GM13976 (cell line): ENCODE measurements at regions not wholly inside any gene's neighbourhood (a gene's known extent, or its start where the extent isn't known, plus 50 kb on each side); places are given as distances from the start of the nearest gene placed in this dataset.

Source experiments
- DNase-seq: peaks from one replicate; pipeline ENCODE4 v3.0.0; 2012; ENCODE audit warnings: low spot score
- in situ Hi-C: fragments of 300-500 bp; cut with MboI; formaldehyde crosslinking; loops from one replicate; pipeline ENCODE4 v1.12.0; 2022; ENCODE audit warnings: low sequenced_read_pairs, mixed read lengths, inconsistent platforms; ENCODE audit not compliant: unreplicated experiment
- TF ChIP-seq, protein P1 (sequence below): IDR thresholded peaks from 2 replicates; pipeline ENCODE4 v1.5.1; 2012; ENCODE audit warnings: borderline replicate concordance, mild to moderate bottlenecking; ENCODE audit not compliant: insufficient read depth; ENCODE audit errors: extremely low read depth, missing control alignments, control extremely low read depth

DNA sequence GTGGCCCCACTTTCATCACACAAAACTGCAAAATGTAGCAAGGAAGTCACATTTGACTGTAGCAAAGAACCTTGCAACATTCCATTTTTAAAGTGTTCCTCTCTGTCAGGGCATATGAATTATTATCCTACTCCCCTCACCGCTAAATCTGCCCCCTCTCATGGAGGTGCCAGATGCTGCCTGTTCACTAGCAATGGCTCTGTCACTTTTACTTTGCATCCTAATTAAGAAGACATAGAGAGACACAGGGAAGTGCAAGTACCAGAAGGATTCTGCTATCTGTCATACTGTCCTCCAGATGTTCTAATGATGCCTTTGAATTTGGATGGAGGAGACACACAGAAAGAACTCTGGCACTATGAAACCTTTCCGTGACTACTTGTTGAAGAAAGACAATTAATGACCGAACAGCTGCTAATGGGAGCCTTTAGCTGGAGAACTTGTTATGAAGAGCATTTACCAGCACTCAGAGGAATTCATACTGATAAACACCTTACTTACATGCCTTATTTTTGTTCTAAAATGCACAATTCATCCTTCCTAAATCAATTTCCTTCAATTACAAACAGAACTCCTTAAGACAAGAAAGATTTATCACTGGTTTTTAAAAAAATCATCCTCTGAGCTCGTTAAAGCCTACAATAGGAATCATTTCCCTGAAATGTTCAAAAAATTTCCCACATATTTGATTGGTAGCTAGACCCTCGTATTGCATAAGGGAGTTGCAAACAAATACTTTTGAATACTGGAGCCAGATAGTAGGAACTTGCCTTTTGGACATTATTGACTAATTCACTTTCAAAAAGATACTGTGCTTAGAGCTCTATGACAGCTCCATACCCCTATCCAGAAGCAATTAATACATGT, 292.6 kb downstream of the UBE3D start:
- TF ChIP-seq, protein P1, sequence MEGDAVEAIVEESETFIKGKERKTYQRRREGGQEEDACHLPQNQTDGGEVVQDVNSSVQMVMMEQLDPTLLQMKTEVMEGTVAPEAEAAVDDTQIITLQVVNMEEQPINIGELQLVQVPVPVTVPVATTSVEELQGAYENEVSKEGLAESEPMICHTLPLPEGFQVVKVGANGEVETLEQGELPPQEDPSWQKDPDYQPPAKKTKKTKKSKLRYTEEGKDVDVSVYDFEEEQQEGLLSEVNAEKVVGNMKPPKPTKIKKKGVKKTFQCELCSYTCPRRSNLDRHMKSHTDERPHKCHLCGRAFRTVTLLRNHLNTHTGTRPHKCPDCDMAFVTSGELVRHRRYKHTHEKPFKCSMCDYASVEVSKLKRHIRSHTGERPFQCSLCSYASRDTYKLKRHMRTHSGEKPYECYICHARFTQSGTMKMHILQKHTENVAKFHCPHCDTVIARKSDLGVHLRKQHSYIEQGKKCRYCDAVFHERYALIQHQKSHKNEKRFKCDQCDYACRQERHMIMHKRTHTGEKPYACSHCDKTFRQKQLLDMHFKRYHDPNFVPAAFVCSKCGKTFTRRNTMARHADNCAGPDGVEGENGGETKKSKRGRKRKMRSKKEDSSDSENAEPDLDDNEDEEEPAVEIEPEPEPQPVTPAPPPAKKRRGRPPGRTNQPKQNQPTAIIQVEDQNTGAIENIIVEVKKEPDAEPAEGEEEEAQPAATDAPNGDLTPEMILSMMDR: no peak
- in situ Hi-C loops: no loop called here
- DNase-seq: no peak

DNA sequence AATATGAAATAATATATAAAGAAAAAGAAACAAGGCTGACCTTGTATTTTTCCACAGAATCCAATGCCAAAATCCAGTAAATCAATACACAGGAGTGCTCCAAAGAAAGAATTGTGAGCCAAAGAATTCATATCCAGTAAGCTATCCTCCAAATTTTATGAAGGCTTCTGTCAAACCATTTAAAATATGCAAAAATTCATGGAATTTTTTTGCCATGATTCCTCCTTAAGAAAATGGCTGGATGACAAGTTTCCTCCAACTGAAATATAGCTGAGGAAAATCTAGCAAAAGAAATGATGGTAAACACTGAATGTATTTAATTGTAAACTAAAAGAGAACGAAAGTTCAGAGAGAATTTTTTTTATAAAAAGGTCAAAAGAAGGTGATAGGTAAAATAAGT, 290.3 kb downstream of the UBE3D start:
- TF ChIP-seq, protein P1: no peak
- in situ Hi-C loops: no loop called here
- DNase-seq: no peak

DNA sequence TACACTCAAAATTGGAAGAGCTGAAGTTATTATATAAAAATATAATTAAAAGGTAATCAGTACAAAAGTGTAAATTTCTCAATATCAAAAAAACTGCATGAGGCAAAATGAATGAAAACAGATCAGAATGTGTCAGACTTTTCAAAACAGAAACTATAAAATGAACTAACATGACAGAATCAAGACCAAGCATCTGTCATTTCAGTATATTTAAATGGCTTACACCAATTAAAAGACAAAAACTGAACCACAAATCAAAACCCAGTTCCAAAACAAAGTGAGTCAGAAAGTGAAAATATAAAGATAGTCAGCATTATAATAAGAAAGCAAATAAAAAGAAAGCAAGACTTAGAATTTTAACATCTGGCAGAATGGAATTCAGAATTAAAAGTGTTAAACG, 289.7 kb downstream of the UBE3D start:
- no peak for DNase-seq
- TF ChIP-seq, protein P1: no peak
- in situ Hi-C loops: no loop called here

DNA sequence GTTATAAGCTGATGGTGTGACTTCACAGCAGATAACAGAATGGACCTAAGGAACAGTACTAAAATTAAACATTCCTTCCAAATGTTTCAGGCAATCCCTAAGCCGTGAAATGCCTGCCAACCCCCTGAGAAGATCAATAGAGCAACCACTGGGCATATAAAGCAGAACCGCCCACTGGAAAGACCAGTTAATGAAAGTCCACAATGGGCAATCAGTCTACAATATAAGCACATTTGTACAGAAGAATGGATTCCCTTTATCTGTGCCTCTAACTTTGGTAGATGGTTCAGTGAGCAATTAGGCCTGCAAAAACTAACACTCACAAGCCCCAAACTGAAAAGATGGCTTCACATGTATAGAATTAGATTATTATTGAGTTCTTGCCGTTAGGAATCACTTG, 286.6 kb downstream of the UBE3D start:
- TF ChIP-seq, protein P1: no peak
- in situ Hi-C loops: no loop called here
- DNase-seq: no peak

DNA sequence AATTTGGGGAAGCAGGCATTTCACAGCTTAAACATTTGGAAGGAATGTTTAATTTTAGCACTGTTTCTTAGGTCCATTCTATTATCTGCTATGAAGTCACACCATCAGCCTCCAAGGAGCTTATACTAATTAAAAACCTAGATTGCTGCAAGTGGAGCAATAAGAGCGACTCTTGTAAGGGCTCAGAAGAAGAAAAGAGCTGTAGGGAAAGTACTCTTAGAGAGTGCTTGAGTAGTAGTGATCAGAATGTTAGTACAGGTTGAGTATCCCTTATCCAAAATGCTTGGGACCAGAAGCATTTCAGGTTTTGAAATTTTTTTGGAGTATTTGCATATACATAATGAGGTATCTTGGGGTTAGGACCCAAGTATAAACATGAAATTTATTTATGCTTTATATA, 285.3 kb downstream of the UBE3D start:
- TF ChIP-seq, protein P1: no peak
- in situ Hi-C loops: no loop called here
- DNase-seq: no peak

DNA sequence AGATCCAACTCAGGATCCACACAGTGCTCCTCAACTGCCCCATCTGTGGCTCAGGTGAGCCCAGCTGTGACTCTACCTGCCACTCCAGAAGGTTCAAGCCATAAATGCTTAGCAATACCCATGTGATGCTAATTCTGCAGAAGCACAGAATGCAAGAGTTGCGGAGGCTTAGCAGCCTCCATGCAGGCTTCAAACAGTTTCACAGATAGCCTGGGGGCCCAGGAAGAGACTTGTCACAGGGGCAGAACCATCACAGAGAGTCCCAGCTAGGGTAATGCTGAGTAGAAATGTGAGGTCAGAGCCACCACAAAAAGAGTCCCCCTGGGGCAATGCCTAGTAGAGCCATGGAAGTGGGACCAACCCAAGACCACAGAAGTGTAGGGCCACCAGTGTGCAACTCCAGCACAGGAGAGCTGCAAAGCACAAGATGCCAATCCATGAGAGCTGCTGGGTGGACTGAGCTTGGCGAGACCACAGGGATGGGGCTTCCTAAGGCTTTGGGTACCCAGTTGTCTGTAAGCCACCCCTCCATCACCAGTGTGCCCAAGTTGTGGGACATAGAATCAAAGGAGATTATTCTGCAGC, 283.9 kb downstream of the UBE3D start:
- in situ Hi-C loops: no loop called here
- TF ChIP-seq, protein P1: no peak
- no peak for DNase-seq
